GM21825 (cell line): ENCODE measurements at regions not wholly inside any gene's neighbourhood (a gene's known extent, or its start where the extent isn't known, plus 50 kb on each side); places are given as distances from the start of the nearest gene placed in this dataset.

Experiments used
- ATAC-seq: cut with Tn5 transposase; IDR thresholded peaks from one replicate; pipeline ENCODE4 v1.9.1; 2021; ENCODE audit warnings: mild to moderate bottlenecking, moderate library complexity; ENCODE audit not compliant: unreplicated experiment

DNA sequence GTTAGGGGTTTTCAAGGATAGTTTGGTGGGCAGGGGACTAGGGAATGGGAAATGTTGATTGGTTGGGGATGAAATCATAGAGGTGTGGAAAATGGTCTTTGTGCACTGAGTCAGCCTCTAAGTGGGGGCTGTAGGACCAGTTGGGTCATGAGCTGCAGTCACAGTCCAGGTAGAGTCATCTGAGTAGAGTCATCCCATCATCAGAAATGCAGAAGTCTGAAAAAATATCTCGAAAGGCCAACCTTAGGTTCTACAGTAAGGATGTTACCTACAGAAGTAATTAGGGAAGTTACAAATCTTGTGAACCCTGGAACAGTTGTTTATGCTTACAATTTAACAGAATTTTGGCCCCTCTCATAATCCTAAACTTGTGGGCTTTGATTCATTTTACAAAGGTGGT is 63.4 kb upstream of the AP1S2 start:
- no peak for ATAC-seq

DNA sequence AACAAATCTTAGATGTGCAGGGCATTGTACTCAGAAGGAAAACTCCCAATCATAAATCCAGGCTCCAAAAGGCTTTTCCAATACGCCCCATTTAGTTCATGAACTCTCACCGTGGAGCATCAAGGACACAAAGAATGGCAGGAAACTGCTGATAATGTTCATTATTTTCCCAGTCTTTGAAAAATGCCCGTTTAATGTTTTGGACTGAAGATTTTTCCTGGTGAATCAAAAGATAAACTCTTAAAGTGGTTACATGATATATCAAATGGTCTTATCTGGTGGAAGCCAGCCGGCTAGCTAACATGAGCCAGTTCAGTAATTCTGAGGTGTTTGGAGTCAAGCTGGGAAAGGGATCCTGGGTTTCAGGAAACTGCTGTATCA is 62.1 kb upstream of the AP1S2 start:
- no peak for ATAC-seq

DNA sequence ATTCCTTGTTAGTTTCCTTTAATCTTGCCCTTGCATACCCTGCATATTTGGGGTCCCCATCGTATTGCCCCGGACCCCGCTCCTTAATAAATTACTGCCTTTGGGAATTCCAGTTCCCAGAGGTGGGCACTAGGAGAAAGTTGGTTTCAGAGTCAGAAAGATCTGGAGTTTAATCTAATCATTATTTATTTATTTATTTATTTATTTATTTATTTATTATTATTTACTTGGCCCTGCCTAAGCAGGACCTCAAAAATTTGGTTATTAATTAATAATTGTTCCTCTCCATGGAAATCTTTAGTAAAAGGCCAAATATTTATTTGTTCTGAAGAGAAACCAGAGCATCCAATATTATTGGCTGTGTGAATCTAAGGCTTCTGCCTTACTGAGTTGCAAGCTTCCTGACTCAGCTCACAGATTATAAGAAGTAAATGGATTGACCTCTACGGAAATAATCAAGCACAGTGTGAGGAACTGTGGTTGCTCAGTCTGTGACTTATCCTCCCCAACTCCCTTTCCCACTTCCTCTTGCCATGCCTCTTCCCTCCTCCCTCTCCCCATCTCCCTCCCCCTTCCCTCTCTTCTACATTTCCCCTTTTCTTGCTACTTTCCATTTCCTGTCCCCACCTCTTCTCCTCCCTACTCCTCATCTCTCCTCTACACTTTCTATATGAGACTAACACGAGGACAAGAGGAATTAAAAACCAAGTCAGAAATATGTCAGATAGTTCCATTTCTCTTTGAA is 61.5 kb upstream of the AP1S2 start:
- no peak for ATAC-seq

DNA sequence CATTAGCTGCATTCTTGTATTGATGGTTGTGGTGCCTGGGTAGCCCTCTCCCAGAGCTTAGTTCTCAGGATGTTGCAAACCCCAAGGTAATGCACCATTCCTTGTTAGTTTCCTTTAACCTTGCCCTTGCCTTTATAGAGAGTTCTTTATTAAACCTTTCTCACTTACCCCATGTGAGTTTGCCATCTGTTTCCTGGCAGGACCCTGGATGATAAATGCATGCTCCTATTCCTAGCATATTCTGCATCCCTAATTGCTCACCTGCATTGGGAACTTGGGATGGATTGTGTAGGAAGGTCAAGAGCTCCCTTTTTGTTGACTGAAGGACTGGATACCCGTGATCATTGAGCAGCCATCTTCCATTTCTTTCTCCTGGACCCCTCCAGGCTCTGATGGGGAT is 59.9 kb upstream of the AP1S2 start:
- no peak for ATAC-seq

DNA sequence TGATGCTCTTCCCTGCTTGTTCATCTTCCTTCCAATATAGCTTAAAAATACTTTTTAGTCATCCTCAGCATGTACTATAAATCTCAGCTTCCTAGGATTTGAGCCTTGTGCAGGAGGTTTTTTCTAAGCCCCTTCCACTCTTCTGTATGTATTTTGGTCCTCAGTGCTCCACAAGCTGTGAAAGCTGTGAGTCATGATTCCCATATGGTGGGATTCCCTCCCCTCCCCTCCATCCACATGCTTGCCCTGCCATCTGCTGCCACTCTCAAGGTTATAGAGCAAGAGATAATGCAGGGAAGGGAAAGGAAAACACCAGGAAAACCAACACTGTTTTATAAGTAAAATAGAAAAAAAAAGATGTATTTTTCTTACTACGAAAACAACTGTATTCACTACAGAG is 58.5 kb upstream of the AP1S2 start:
- ATAC-seq = no peak

DNA sequence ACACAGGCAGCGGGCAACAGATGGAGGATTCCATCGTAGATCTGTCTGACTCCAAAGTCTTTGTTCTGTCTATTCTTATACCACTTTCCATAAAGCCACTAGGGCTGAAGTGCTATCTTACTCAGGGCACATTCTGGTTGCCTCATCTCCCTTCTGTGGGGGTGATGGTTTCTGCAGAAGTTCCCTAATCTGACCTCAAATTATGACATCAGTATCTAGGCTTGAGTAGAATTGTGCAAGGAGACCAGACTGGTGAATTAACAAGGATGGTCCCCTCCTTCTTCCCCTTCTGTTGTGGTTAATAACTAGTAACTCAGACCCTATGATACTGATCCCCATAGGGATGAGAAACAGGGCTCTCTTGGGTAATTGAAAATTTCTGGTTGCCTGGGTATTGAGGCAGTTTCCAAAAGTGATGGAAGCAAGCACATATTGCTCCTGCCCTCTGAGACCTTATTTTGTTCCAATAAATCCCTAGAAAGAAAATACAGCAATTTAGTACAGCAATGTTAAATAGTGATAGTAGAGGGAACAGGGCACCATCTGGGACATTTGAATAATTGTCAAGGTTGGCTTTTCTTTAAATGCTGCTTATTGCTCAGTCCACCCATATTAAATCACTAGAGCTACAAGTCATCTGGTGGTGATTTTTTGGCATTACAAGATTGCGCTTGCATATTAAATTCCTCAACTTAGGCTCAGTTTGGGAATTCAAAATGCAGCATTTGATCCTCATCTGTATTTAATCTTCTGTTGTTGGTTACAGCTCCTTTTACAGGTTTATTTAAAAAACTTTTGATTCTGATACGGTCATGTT is 57.3 kb upstream of the AP1S2 start:
- no peak for ATAC-seq

DNA sequence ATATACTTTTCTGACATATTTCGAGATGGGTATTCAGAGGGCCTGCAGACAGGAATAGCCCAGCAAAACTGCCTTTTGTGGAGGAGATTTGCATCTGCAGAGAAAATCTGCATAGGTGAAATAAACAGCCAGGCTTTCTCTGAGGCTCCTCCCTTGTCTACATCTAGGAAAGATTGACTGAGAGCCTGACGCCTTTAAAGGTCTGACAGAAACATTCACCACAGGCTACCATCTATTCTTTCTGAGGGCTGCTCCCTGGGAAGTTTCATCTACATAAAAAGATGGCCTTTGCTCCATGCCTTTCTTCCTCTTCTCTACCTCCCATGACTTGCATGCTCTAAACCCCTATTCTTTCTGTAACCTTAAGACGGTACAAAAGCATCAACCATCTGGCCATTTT is 55.0 kb upstream of the AP1S2 start:
- ATAC-seq = no peak

DNA sequence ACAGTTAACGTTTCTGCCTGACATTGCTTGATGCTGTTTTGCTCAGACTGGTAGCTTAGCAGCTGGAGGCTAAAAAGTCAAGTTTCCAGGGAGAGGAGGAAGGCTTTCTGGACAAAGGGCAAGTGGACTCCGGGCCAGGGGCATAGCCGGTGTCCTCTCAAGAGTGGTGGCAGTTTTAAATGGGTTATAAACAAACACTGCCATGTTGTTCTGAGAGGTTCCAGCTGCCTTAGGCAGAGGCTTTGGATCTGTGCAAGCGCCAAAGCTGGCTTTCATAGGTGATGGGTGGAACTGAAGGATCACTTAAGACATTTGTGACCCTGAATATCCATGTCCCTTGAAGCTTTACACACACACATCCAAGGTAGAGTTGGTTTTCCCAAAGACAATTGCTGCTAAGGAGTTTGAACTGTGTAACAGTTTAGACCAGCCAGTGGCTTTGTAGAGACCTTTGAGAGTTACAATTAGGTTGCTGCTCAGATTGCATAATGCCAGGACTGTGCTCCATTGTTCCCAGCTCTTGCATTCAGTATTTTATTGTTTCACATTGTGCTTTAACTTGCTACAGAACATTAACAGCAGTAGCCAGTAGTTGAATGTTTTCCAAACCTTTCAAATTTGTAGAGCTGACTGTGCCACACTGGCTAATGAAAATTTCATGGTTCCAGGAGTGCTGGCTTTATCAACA is 54.1 kb upstream of the AP1S2 start:
- ATAC-seq = no peak

DNA sequence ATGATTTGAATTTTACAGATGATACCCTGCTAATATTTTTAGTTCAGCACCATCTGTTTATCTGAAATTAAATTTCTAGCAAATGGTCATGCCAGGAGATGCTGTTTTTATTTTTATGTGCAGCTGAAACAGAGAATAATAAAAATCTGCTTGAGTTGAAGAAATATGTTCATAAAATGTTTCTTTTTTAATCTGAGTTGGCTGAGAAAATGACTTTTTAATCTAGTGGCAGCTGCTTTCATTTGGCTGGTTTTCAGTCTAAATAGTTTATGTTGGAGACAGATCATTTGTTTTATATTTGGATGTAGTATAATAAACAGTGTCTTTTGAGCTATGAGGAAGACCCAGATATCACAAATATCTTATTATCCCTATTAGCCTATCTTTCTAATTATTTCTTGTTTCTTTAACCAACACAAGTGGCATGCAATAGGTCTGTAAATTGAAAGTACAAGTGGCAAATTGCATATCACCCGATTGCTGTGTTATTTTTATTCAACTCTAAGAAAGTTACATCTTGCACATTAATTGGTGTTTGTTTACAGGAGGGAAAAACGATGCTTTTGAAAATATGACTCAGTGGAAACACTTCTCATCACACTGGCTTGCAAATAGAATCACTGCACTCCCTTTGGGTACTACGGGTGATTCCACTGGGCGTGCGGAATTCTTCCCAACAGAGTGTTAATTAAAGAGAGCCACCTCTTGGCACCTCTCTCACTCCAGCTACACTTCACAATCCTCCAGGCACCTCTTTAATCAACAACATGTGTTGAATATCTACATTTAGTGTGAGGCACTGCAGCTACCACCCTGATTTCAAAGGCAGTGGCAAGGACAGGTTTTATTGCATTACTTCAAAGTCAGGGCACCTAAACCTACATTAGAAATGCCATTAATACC is 51.7 kb upstream of the AP1S2 start:
- no peak for ATAC-seq
